SHP77 (cell line): ENCODE measurements at regions not wholly inside any gene's neighbourhood (a gene's known extent, or its start where the extent isn't known, plus 50 kb on each side); places are given as distances from the start of the nearest gene placed in this dataset.
"Not testable (repeated sequence)": the region's sequence is repeated elsewhere in the genome, so short reads cannot be mapped to it uniquely, and the experiment has no call there.

ENCODE experiments used
- DNase-seq, 2 experiments: peaks; one replicate each; lab custom pipeline; 2025; lab: John Stamatoyannopoulos, UW

GRCh38 chr12:20126601-20127000 is 241.7 kb upstream of the PDE3A start:
- no peak for DNase-seq

GRCh38 chr12:20127413-20127812 is 240.9 kb upstream of the PDE3A start:
- no peak for DNase-seq

- DNase-seq = no peak
Measured at GRCh38 chr12:20128928-20129327, 239.4 kb upstream of the PDE3A start.

GRCh38 chr12:20132818-20133217 is 235.5 kb upstream of the PDE3A start:
- DNase-seq = no peak

GRCh38 chr12:20134652-20135051 is 233.7 kb upstream of the PDE3A start:
- DNase-seq = no peak

GRCh38 chr12:20140751-20141150 is 227.6 kb upstream of the PDE3A start:
- DNase-seq = no peak

GRCh38 chr12:20142316-20142715 is 226.0 kb upstream of the PDE3A start:
- no peak for DNase-seq

- no peak for DNase-seq
Measured at GRCh38 chr12:20142956-20143355, 225.4 kb upstream of the PDE3A start.

- no peak for DNase-seq
Measured at GRCh38 chr12:20144341-20144740, 224.0 kb upstream of the PDE3A start.

- DNase-seq = no peak
Measured at GRCh38 chr12:20148241-20148640, 220.1 kb upstream of the PDE3A start.

GRCh38 chr12:20150835-20151422 is 217.4 kb upstream of the PDE3A start:
- DNase-seq = no peak

- no peak for DNase-seq
Measured at GRCh38 chr12:20154052-20154451, 214.3 kb upstream of the PDE3A start.

GRCh38 chr12:20155374-20155773 is 213.0 kb upstream of the PDE3A start:
- no peak for DNase-seq

GRCh38 chr12:20160899-20161298 is 207.4 kb upstream of the PDE3A start:
- not testable (repeated sequence) for DNase-seq

- DNase-seq = no peak
Measured at GRCh38 chr12:20174528-20175175, 193.7 kb upstream of the PDE3A start.

GRCh38 chr12:20175704-20176388 is 192.5 kb upstream of the PDE3A start:
- DNase-seq = no peak

- no peak for DNase-seq
Measured at GRCh38 chr12:20181416-20182180, 186.7 kb upstream of the PDE3A start.

- DNase-seq = no peak
Measured at GRCh38 chr12:20183563-20183962, 184.8 kb upstream of the PDE3A start.

GRCh38 chr12:20184514-20184913 is 183.8 kb upstream of the PDE3A start:
- no peak for DNase-seq

GRCh38 chr12:20187456-20187855 is 180.9 kb upstream of the PDE3A start:
- DNase-seq = no peak

- no peak for DNase-seq
Measured at GRCh38 chr12:20188930-20189653, 179.2 kb upstream of the PDE3A start.

- DNase-seq = no peak
Measured at GRCh38 chr12:20189767-20190166, 178.6 kb upstream of the PDE3A start.
